ENCODE measurements at regions not wholly inside any gene's neighbourhood (a gene's known extent, or its start where the extent isn't known, plus 50 kb on each side); places are given as distances from the start of the nearest gene placed in this dataset.
A peak's percentile ranks its signal among the peaks of the same experiment; 100 is the strongest.

DNA sequence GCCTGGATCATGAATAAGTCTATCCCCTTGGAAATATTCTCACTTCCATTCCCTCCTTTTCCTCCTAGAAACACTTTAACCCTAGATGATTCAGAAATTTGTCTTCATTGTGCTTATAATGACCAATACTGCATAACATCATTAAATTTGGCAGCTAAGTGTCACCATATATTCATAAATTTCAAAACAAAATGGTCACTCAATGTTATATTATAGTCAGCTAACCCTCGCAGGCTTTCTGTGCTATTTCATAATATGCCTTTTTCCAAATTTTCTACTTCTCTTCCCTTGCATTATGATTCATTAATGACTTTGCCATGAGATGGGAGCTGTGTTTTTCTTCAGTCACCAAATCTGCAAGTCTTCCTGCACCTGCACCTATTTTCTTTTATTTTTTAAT, 308.3 kb upstream of the AKR1E2 start:
- Histone ChIP-seq H3K27ac (ENCODE audit: low read length) (no peak overlapping the region), H3K9me3 (no peaks in the 10 kb centered on the region), H3K4me1 (ENCODE audit: control insufficient read depth in 1 of 2, extremely low read depth in 1 of 2, insufficient read depth in 2 of 2, low read length in 2 of 2) (no peaks in the 10 kb centered on the region), H3K27me3 (replicated peaks in 1 of 2; ENCODE audit: control insufficient read depth in 2 of 2, extremely low read depth in 1 of 2, insufficient read depth in 2 of 2, low read length in 1 of 2) (peaks cover 0 to 11% of the 10 kb centered on the region in 2 experiments), H3K4me3 (ENCODE audit: control insufficient read depth in 1 of 2, extremely low read depth in 1 of 2, low read length in 1 of 2) (no peak overlapping the region), H3K36me3 (ENCODE audit: control insufficient read depth in 2 of 2, extremely low read depth in 1 of 2, insufficient read depth in 1 of 2, low read length in 1 of 2) (no peaks in the 10 kb centered on the region)
- peaks cover 0 to 5% (median 5%) of the 10 kb centered on the region in 3 donors for H3K9me3 Mint-ChIP-seq
- peaks cover 15 to 16% of the 10 kb centered on the region in 2 donors for H3K27me3 Mint-ChIP-seq
- peaks cover 5 to 17% (median 11%) of the 10 kb centered on the region in 3 donors for H3K4me1 Mint-ChIP-seq
- ATAC-seq (replicated peaks in 1 of 4) (no peak), DNase-seq (no peak)
- no peaks in the 10 kb centered on the region for H3K36me3 Mint-ChIP-seq
- no peak overlapping the region for H3K27ac Mint-ChIP-seq
- no CpG with 5 or more reads among the region's 1 CpG for WGBS (ENCODE audit: insufficient coverage)
- ChIA-PET POLR2A (no interaction called here), CTCF (no interaction called here)
- H3K4me3 Mint-ChIP-seq, result no peak overlapping the region

DNA sequence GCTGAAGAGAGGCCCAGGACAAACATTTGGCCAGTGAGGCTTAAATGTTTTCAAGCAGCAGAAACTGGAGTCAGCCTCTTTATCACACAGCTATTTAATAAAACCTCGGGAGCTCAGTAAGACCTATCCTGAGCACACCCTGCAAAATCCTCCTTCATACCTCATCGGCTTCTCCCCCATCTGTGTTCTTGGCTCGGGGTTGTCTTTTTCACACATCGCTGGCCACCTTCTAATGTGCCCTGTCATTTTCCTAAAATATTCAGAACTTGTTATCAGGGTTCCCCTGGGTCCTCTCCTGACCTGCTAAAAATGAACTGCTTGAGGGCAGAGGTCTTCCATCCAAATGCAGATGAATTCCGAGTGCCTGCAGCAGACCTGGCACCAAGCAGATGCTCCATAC, 310.3 kb upstream of the AKR1E2 start:
- no peak overlapping the region for H3K4me3 Mint-ChIP-seq
- 81% methylated on average over 4 of the region's 5 CpGs for WGBS (ENCODE audit: insufficient coverage)
- Histone ChIP-seq H3K4me3 (ENCODE audit: control insufficient read depth in 1 of 2, extremely low read depth in 1 of 2, low read length in 1 of 2) (no peak overlapping the region), H3K36me3 (ENCODE audit: control insufficient read depth in 2 of 2, extremely low read depth in 1 of 2, insufficient read depth in 1 of 2, low read length in 1 of 2) (no peaks in the 10 kb centered on the region), H3K27ac (ENCODE audit: low read length) (no peak overlapping the region), H3K9me3 (no peaks in the 10 kb centered on the region), H3K4me1 (ENCODE audit: control insufficient read depth in 1 of 2, extremely low read depth in 1 of 2, insufficient read depth in 2 of 2, low read length in 2 of 2) (no peaks in the 10 kb centered on the region), H3K27me3 (replicated peaks in 1 of 2; ENCODE audit: control insufficient read depth in 2 of 2, extremely low read depth in 1 of 2, insufficient read depth in 2 of 2, low read length in 1 of 2) (peaks cover 0 to 11% of the 10 kb centered on the region in 2 experiments)
- H3K27me3 Mint-ChIP-seq, result peaks cover 7 to 12% of the 10 kb centered on the region in 2 donors
- no peak overlapping the region for H3K27ac Mint-ChIP-seq
- H3K9me3 Mint-ChIP-seq, result peaks cover 0 to 5% (median 5%) of the 10 kb centered on the region in 3 donors
- ATAC-seq (replicated peaks in 1 of 4), result no peak
- POLR2A ChIA-PET, result no interaction called here
- H3K36me3 Mint-ChIP-seq, result no peaks in the 10 kb centered on the region
- H3K4me1 Mint-ChIP-seq, result peaks cover 5 to 17% (median 11%) of the 10 kb centered on the region in 3 donors
- CTCF ChIA-PET, result no interaction called here
- DNase-seq, result no peak

DNA sequence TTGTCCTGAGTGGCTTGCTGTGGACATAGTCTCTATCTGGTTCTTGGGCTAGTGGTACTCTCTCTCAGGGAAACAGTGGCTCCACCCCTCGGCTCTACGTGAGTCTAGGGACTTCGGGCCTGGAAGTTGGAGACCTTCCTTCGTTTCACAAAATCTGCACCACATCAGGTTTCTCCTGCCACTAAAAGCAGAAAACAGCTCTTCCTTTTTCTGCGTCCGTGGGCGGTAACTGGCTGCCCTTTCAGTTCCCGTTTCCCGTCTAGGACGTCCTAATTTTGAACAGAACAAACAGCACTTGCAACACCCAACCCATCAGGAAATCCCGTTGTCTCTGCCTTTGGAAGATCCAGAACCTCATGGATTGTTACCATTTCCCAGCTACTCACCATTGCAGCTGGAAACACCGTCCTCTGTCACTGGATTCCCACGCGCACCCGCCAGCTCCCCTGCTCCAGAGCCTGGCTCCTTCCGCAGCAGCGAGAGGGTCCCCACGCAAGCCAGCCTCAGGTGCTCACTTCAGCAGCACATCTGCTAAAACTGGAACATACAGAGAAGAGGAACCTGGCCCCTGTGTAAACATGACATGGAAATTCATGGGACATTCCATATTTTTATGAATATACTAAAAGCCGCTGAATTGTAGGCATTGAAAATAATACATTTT, 311.4 kb upstream of the AKR1E2 start:
- ChIA-PET CTCF (no interaction called here), POLR2A (no interaction called here)
- ATAC-seq (replicated peaks in 1 of 4) (no peak), DNase-seq (peak in 2 of 35 experiments; percentile 2 to 29)
- H3K4me1 Mint-ChIP-seq, result peaks cover 5 to 17% (median 11%) of the 10 kb centered on the region in 3 donors
- H3K36me3 Mint-ChIP-seq, result no peaks in the 10 kb centered on the region
- Histone ChIP-seq H3K27ac (ENCODE audit: low read length) (no peak overlapping the region), H3K36me3 (ENCODE audit: control insufficient read depth in 2 of 2, extremely low read depth in 1 of 2, insufficient read depth in 1 of 2, low read length in 1 of 2) (no peaks in the 10 kb centered on the region), H3K27me3 (replicated peaks in 1 of 2; ENCODE audit: control insufficient read depth in 2 of 2, extremely low read depth in 1 of 2, insufficient read depth in 2 of 2, low read length in 1 of 2) (peaks cover 0 to 12% of the 10 kb centered on the region in 2 experiments), H3K9me3 (no peaks in the 10 kb centered on the region), H3K4me1 (ENCODE audit: control insufficient read depth in 1 of 2, extremely low read depth in 1 of 2, insufficient read depth in 2 of 2, low read length in 2 of 2) (no peaks in the 10 kb centered on the region), H3K4me3 (ENCODE audit: control insufficient read depth in 1 of 2, extremely low read depth in 1 of 2, low read length in 1 of 2) (no peak overlapping the region)
- H3K9me3 Mint-ChIP-seq, result peaks cover 0 to 5% (median 5%) of the 10 kb centered on the region in 3 donors
- WGBS (ENCODE audit: insufficient coverage), result 47% methylated on average over 18 of the region's 19 CpGs
- peaks cover 4 to 10% of the 10 kb centered on the region in 2 donors for H3K27me3 Mint-ChIP-seq
- H3K27ac Mint-ChIP-seq, result no peak overlapping the region
- no peak overlapping the region for H3K4me3 Mint-ChIP-seq

DNA sequence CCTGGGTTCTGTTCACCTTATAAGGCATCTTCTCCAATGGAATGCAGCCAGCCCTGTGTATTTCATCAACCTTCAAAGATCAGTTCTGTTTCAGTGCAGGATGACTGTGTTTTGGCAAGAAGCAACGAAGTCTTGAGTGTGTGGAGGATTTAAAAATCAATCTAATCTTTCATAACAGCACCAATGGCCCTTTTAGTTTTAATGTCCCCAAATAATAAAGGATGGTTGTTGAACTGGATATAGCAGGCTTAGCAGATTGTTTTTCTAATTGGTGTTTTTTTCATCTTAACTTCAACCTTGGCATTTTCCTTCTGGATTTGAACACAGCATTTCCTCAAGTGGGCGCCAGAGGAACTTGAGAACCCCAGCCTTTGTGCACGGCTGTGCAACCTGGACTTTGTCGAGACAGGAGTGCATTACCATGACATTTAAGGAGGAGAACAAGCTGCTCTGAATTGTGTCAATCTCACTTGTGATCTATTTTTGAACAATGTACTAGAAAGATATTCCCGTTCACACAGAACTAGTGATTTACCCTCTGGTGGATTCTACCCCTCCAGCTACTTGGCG, 313.3 kb upstream of the AKR1E2 start:
- H3K36me3 ChIP-seq (ENCODE audit: control insufficient read depth in 2 of 2, extremely low read depth in 1 of 2, insufficient read depth in 1 of 2, low read length in 1 of 2), result no peaks in the 10 kb centered on the region

DNA sequence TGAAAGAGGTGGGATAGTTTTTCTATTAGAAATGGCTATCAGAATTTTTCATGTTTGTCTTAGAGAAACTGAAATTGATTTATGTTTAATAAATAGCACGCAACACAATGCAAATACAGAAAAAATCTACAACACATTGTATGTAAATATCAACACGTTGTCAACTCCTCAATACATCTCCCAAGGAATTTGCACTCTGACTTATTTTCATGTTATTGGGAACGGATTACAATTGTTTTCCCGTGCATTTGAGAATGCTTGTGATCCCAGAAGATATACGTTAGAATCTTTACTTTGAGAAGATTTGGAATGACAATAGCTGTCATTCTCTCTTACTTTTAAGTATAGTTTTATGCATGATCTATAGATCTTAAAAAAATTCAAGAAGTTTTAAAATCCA, 313.8 kb upstream of the AKR1E2 start:
- Mint-ChIP-seq H3K27me3 (peaks cover 3 to 6% of the 10 kb centered on the region in 2 donors), H3K9me3 (peaks cover 0 to 3% (median 0%) of the 10 kb centered on the region in 3 donors), H3K27ac (no peak overlapping the region), H3K4me3 (no peak overlapping the region), H3K36me3 (no peaks in the 10 kb centered on the region), H3K4me1 (peaks cover 5 to 17% (median 11%) of the 10 kb centered on the region in 3 donors)
- Histone ChIP-seq H3K27me3 (replicated peaks in 1 of 2; ENCODE audit: control insufficient read depth in 2 of 2, extremely low read depth in 1 of 2, insufficient read depth in 2 of 2, low read length in 1 of 2) (peaks cover 0 to 16% of the 10 kb centered on the region in 2 experiments), H3K9me3 (no peaks in the 10 kb centered on the region), H3K27ac (ENCODE audit: low read length) (no peak overlapping the region), H3K4me3 (ENCODE audit: control insufficient read depth in 1 of 2, extremely low read depth in 1 of 2, low read length in 1 of 2) (no peak overlapping the region), H3K4me1 (ENCODE audit: control insufficient read depth in 1 of 2, extremely low read depth in 1 of 2, insufficient read depth in 2 of 2, low read length in 2 of 2) (no peaks in the 10 kb centered on the region), H3K36me3 (ENCODE audit: control insufficient read depth in 2 of 2, extremely low read depth in 1 of 2, insufficient read depth in 1 of 2, low read length in 1 of 2) (no peaks in the 10 kb centered on the region)
- CTCF ChIA-PET, result no interaction called here
- WGBS (ENCODE audit: insufficient coverage), result no CpG with 5 or more reads among the region's 5 CpGs
- POLR2A ChIA-PET, result no interaction called here
- no peak for DNase-seq
- ATAC-seq (replicated peaks in 1 of 4), result no peak

More for the DNA sequence above, 313.3 kb upstream of the AKR1E2 start:
- H3K4me1 ChIP-seq (ENCODE audit: control insufficient read depth in 1 of 2, extremely low read depth in 1 of 2, insufficient read depth in 2 of 2, low read length in 2 of 2), result no peaks in the 10 kb centered on the region
- no peaks in the 10 kb centered on the region for H3K36me3 Mint-ChIP-seq
- no peak for ATAC-seq (replicated peaks in 1 of 4)
- H3K27ac Mint-ChIP-seq, result no peak overlapping the region
- peaks cover 0 to 16% of the 10 kb centered on the region in 2 experiments for H3K27me3 ChIP-seq (replicated peaks in 1 of 2; ENCODE audit: control insufficient read depth in 2 of 2, extremely low read depth in 1 of 2, insufficient read depth in 2 of 2, low read length in 1 of 2)
- no peak overlapping the region for H3K4me3 ChIP-seq (ENCODE audit: control insufficient read depth in 1 of 2, extremely low read depth in 1 of 2, low read length in 1 of 2)
- ChIA-PET POLR2A (no interaction called here), CTCF (no interaction called here)
- peaks cover 0 to 5% (median 4%) of the 10 kb centered on the region in 3 donors for H3K9me3 Mint-ChIP-seq
- H3K4me1 Mint-ChIP-seq, result peaks cover 5 to 17% (median 11%) of the 10 kb centered on the region in 3 donors
- peaks cover 3 to 6% of the 10 kb centered on the region in 2 donors for H3K27me3 Mint-ChIP-seq
- H3K27ac ChIP-seq (ENCODE audit: low read length), result no peak overlapping the region
- no peak for DNase-seq
- H3K9me3 ChIP-seq, result no peaks in the 10 kb centered on the region
- 51% methylated on average over 3 of the region's 6 CpGs for WGBS (ENCODE audit: insufficient coverage)
- no peak overlapping the region for H3K4me3 Mint-ChIP-seq

DNA sequence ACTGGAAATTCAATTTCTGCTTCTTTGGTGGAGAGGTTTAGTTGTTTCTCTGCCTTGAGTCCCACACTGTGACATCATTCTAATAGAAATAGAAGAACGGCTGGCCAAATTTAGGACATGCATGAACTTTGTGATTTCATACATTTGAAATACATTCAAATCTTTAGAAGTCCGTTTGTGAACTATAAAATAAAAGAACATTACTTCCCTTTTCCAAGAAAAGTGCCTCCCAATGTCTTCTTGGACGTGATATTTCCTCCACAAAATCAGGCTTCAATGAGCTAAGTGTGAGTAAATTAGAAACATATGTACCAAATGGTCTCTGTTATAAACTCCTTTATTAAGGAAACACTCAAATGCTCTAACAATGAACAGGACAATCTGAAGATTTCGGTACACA, 314.5 kb upstream of the AKR1E2 start:
- ATAC-seq (replicated peaks in 1 of 4), result no peak
- H3K4me3 ChIP-seq (ENCODE audit: control insufficient read depth in 1 of 2, extremely low read depth in 1 of 2, low read length in 1 of 2), result no peak overlapping the region
- ChIA-PET POLR2A (no interaction called here), CTCF (no interaction called here)
- Mint-ChIP-seq H3K9me3 (no peaks in the 10 kb centered on the region), H3K27me3 (peaks cover 3 to 6% of the 10 kb centered on the region in 2 donors), H3K4me1 (peaks cover 5 to 17% (median 11%) of the 10 kb centered on the region in 3 donors), H3K4me3 (no peak overlapping the region), H3K36me3 (no peaks in the 10 kb centered on the region), H3K27ac (no peak overlapping the region)
- no peaks in the 10 kb centered on the region for H3K36me3 ChIP-seq (ENCODE audit: control insufficient read depth in 2 of 2, extremely low read depth in 1 of 2, insufficient read depth in 1 of 2, low read length in 1 of 2)
- H3K27me3 ChIP-seq (replicated peaks in 1 of 2; ENCODE audit: control insufficient read depth in 2 of 2, extremely low read depth in 1 of 2, insufficient read depth in 2 of 2, low read length in 1 of 2), result peaks cover 0 to 16% of the 10 kb centered on the region in 2 experiments
- no peaks in the 10 kb centered on the region for H3K4me1 ChIP-seq (ENCODE audit: control insufficient read depth in 1 of 2, extremely low read depth in 1 of 2, insufficient read depth in 2 of 2, low read length in 2 of 2)
- DNase-seq, result no peak
- no peaks in the 10 kb centered on the region for H3K9me3 ChIP-seq
- WGBS (ENCODE audit: insufficient coverage), result no CpG with 5 or more reads among the region's 4 CpGs
- no peak overlapping the region for H3K27ac ChIP-seq (ENCODE audit: low read length)
